PFSK-1 (cell line): ENCODE measurements at regions not wholly inside any gene's neighbourhood (a gene's known extent, or its start where the extent isn't known, plus 50 kb on each side); places are given as distances from the start of the nearest gene placed in this dataset.

Experiments used
- FOXP2 ChIP-seq: optimal IDR thresholded peaks from 2 replicates; pipeline ENCODE3; 2011; ENCODE audit warnings: borderline replicate concordance, control low read depth, inconsistent platforms; ENCODE audit not compliant: insufficient read depth; ENCODE audit errors: extremely low read length, extremely low read depth
- POLR2AphosphoS5 ChIP-seq: IDR thresholded peaks from 2 replicates; pipeline ENCODE4 v1.6.1; 2012; ENCODE audit warnings: low read depth, mild to moderate bottlenecking, control low read depth, low read length, moderate library complexity
- SIN3A ChIP-seq: IDR thresholded peaks from 2 replicates; pipeline ENCODE4 v1.6.1; 2012; ENCODE audit warnings: mild to moderate bottlenecking, low read length, moderate library complexity, borderline replicate concordance; ENCODE audit not compliant: insufficient read depth

DNA sequence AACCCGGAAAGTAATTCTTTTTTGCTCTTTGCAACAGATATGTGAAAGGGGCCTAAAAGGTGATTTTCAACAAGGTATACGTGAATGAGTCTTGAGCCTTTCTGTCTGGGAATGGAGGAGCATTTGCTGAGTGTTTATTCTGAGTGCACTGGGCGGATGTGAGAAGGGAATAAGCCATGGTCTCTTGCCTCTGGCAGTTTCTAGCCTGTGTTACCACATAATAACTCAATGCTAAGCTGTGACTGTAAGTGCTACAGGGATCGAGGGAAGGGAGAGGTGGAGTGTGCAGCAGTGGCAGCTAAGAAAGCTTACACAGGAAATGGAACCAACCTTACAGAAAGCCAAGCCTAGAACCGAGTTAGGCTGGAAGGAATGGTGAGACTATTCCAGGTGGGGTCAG is 444.3 kb downstream of the SLC4A3 start:
- no peak for TF ChIP-seq SIN3A
- no peak for TF ChIP-seq POLR2AphosphoS5
- TF ChIP-seq FOXP2: no peak
